Gastrocnemius medialis (tissue), 4 donors: ENCODE measurements at regions not wholly inside any gene's neighbourhood (a gene's known extent, or its start where the extent isn't known, plus 50 kb on each side); places are given as distances from the start of the nearest gene placed in this dataset.

ENCODE experiments used
- CTCF ChIP-seq, 5 experiments: fragments of 450-650 bp in 3 of 5; fragments of 200-600 bp in 2 of 5; sonication (generic) in 2 of 5; IDR thresholded peaks in 4 of 5; conservative IDR thresholded peaks in 1 of 5; 1 replicate in 4 of 5; 2 replicates in 1 of 5; pipeline ENCODE4 v1.5.1; 2016 to 2019; ENCODE audit warnings: antibody characterized with exemption in 5 of 5, mild to moderate bottlenecking in 3 of 5, moderate library complexity in 3 of 5
- POLR2A ChIP-seq, 2 donors: fragments of 450-650 bp; IDR thresholded peaks; one replicate each; pipeline ENCODE4 v1.6.1; 2017; ENCODE audit warnings: antibody characterized with exemption in 2 of 2, mild to moderate bottlenecking in 2 of 2, moderate library complexity in 2 of 2

GRCh38 chr1:55943721-55944435 is 635.5 kb downstream of the PLPP3 start:
- TF ChIP-seq CTCF (IDR thresholded peaks at IDR 0.05 in 4 of 5, conservative IDR thresholded peaks at IDR 0.05 in 1 of 5) (no peak), POLR2A (IDR thresholded peaks at IDR 0.05) (no peak)
